ENCODE measurements at regions not wholly inside any gene's neighbourhood (a gene's known extent, or its start where the extent isn't known, plus 50 kb on each side); places are given as distances from the start of the nearest gene placed in this dataset.
"Not testable (repeated sequence)": the region's sequence is repeated elsewhere in the genome, so short reads cannot be mapped to it uniquely, and the experiment has no call there.

DNA sequence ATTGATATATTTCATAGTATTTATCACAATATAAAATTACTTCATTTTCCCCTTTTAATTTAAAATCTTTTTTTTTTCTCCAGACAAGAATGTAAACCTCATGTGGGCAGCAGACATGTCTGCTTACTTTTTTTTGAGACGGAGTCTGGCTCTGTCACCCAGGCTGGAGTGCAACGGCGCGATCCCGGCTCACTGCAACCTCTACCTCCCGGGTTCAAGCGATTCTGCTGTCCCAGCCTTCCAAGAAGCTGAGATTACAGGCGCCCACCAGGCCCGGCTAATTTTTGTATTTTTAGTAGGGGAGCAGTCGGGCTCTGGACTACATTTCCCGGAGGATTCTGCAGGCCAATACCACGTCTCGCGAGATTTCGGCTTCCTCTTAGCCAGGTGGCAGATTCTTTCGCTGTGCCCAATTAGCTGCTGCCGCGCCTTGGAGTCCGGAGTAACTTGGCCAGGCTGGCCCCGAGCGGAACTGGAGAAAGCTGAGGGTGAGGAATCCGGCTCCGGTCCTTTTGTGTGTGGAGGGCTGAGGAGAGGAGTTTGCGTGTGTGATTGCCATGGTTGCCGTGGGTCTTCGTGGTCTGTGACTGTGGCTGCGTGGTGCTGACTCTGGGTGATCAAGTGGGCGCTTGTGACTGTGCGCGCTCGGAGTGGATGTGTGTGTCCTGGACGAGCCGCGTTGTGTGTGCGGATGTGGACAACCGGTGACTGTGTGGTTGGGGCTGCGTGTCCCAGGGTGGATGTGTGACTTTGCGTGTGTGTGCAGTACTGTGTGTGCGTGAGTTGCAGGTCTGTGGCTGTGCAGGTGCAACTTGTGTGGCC, 313.0 kb upstream of the ZNF337 start:
- TF ChIP-seq, protein P1, sequence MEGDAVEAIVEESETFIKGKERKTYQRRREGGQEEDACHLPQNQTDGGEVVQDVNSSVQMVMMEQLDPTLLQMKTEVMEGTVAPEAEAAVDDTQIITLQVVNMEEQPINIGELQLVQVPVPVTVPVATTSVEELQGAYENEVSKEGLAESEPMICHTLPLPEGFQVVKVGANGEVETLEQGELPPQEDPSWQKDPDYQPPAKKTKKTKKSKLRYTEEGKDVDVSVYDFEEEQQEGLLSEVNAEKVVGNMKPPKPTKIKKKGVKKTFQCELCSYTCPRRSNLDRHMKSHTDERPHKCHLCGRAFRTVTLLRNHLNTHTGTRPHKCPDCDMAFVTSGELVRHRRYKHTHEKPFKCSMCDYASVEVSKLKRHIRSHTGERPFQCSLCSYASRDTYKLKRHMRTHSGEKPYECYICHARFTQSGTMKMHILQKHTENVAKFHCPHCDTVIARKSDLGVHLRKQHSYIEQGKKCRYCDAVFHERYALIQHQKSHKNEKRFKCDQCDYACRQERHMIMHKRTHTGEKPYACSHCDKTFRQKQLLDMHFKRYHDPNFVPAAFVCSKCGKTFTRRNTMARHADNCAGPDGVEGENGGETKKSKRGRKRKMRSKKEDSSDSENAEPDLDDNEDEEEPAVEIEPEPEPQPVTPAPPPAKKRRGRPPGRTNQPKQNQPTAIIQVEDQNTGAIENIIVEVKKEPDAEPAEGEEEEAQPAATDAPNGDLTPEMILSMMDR (IDR thresholded peaks at IDR 0.05; ENCODE audit: low read depth, low read length, poor library complexity, severe bottlenecking): not testable (repeated sequence)
- TF ChIP-seq EZH2phosphoT487 (IDR thresholded peaks at IDR 0.05; ENCODE audit: borderline replicate concordance, low read length): not testable (repeated sequence)
